Common myeloid progenitor, CD34-positive (primary cell): ENCODE measurements at regions not wholly inside any gene's neighbourhood (a gene's known extent, or its start where the extent isn't known, plus 50 kb on each side); places are given as distances from the start of the nearest gene placed in this dataset.

ENCODE experiments used
- CTCF ChIA-PET: fragments of 350-600 bp; sonication (Branson Sonifier 250); formaldehyde crosslinking; loops from one replicate; lab custom pipeline; 2021; ENCODE audit warnings: antibody characterized with exemption; lab: Charles Lee
- POLR2A ChIA-PET: fragments of 350-600 bp; sonication (Branson Sonifier 250); formaldehyde crosslinking; loops from one replicate; lab custom pipeline; 2021; ENCODE audit warnings: antibody characterized with exemption; lab: Charles Lee
- DNase-seq, 3 donors: peaks; one replicate each; pipeline versions ENCODE4 v3.0.0 to v3.0.0-alpha.2; 2013
- H3K27ac ChIP-seq, 2 experiments: 1 replicate in 1 of 2; 2 replicates in 1 of 2; pipeline ENCODE4 v1.7.0; 2013; ENCODE audit warnings: inconsistent platforms in 2 of 2, low read length in 2 of 2, mild to moderate bottlenecking in 2 of 2, low read depth in 1 of 2, moderate library complexity in 1 of 2; ENCODE audit not compliant: severe bottlenecking in 2 of 2, insufficient read depth in 1 of 2, poor library complexity in 1 of 2
- H3K27me3 ChIP-seq, 5 experiments: replicated peaks in 2 of 5; 1 replicate in 3 of 5; 2 replicates in 2 of 5; pipeline versions ENCODE4 v1.6.1 to v1.7.0; 2013; ENCODE audit warnings: low read length in 4 of 5, mild to moderate bottlenecking in 2 of 5, moderate library complexity in 2 of 5, inconsistent platforms in 1 of 5; ENCODE audit not compliant: insufficient read depth in 5 of 5, control insufficient read depth in 4 of 5
- H3K36me3 ChIP-seq, 4 experiments: 1 replicate in 2 of 4; 2 replicates in 2 of 4; pipeline versions ENCODE4 v1.6.1 to v1.7.0; 2013; ENCODE audit warnings: low read length in 3 of 4, control low read depth in 1 of 4, mild to moderate bottlenecking in 1 of 4; ENCODE audit not compliant: control insufficient read depth in 4 of 4, insufficient read depth in 4 of 4
- H3K4me1 ChIP-seq, 4 experiments: 1 replicate in 3 of 4; 2 replicates in 1 of 4; pipeline versions ENCODE4 v1.6.1 to v1.7.1; 2013; ENCODE audit warnings: low read length in 3 of 4, mild to moderate bottlenecking in 3 of 4, control low read depth in 1 of 4, inconsistent platforms in 1 of 4, moderate library complexity in 1 of 4; ENCODE audit not compliant: control insufficient read depth in 4 of 4, insufficient read depth in 4 of 4; ENCODE audit errors: control extremely low read depth in 1 of 4
- H3K4me3 ChIP-seq, 7 experiments: 1 replicate in 4 of 7; 2 replicates in 3 of 7; pipeline versions ENCODE4 v1.5.1 to v1.7.0; 2013; ENCODE audit warnings: mild to moderate bottlenecking in 7 of 7, low read length in 6 of 7, moderate library complexity in 6 of 7, inconsistent platforms in 2 of 7, low read depth in 2 of 7, control low read depth in 1 of 7; ENCODE audit not compliant: insufficient read depth in 4 of 7, control insufficient read depth in 1 of 7; ENCODE audit errors: extremely low read depth in 1 of 7
- H3K9me3 ChIP-seq, 5 experiments: 1 replicate in 4 of 5; 2 replicates in 1 of 5; pipeline versions ENCODE4 v1.6.1 to v1.7.1; 2013; ENCODE audit warnings: low read length in 4 of 5, mild to moderate bottlenecking in 2 of 5, inconsistent platforms in 1 of 5, low read depth in 1 of 5, moderate library complexity in 1 of 5; ENCODE audit not compliant: control insufficient read depth in 4 of 5, insufficient read depth in 2 of 5; ENCODE audit errors: control extremely low read depth in 1 of 5
- WGBS: methylation state at CpG from one replicate; pipeline ENCODE4 v1.1.5; 2013; ENCODE audit not compliant: insufficient coverage; 5-methylcytosine and 5-hydroxymethylcytosine counted together

GRCh38 chr1:9183898-9184297, 50.7 kb upstream of the H6PD start:
- ChIA-PET POLR2A (no interaction called here), CTCF (interaction anchor here (1.3 kb wide), 1 partner anchor 12 kb away, joined by 3 read pairs; no protein-coding TSS in a partner anchor)
- no peaks in the 10 kb centered on the region for H3K36me3 ChIP-seq
- peaks cover 0 to 7% (median 0%) of the 10 kb centered on the region in 5 experiments for H3K9me3 ChIP-seq
- peaks cover 0 to 23% (median 20%) of the 10 kb centered on the region in 4 experiments for H3K4me1 ChIP-seq
- WGBS = 96% methylated on average over 3 of the region's 4 CpGs
- no peak overlapping the region for H3K27ac ChIP-seq
- H3K4me3 ChIP-seq = no peak overlapping the region
- H3K27me3 ChIP-seq = peaks cover 3 to 44% (median 12%) of the 10 kb centered on the region in 5 experiments
- DNase-seq = peak in 1 of 3 donors; percentile 30

- H3K4me1 ChIP-seq = peaks cover 0 to 23% (median 20%) of the 10 kb centered on the region in 4 experiments
- H3K27ac ChIP-seq = no peak overlapping the region
- no peak overlapping the region for H3K4me3 ChIP-seq
- ChIA-PET CTCF (no interaction called here), POLR2A (interaction anchor here (0.7 kb wide), 1 partner anchor 43 kb away, joined by 3 read pairs; no protein-coding TSS in a partner anchor)
- H3K36me3 ChIP-seq = no peaks in the 10 kb centered on the region
- WGBS = 100% methylated on average over 2 of the region's 8 CpGs
- peaks cover 3 to 44% (median 12%) of the 10 kb centered on the region in 5 experiments for H3K27me3 ChIP-seq
- peaks cover 0 to 7% (median 0%) of the 10 kb centered on the region in 5 experiments for H3K9me3 ChIP-seq
- DNase-seq = no peak
Measured at GRCh38 chr1:9184749-9185148, 49.8 kb upstream of the H6PD start.
